Islet precursor cell (in vitro differentiated cells): ENCODE measurements at regions not wholly inside any gene's neighbourhood (a gene's known extent, or its start where the extent isn't known, plus 50 kb on each side); places are given as distances from the start of the nearest gene placed in this dataset.
A peak's percentile ranks its signal among the peaks of the same experiment; 100 is the strongest.
"Not testable (repeated sequence)": the region's sequence is repeated elsewhere in the genome, so short reads cannot be mapped to it uniquely, and the experiment has no call there.

ENCODE experiments used
- DNase-seq: peaks from one replicate; pipeline ENCODE4 v3.0.0-alpha.2; 2018

GRCh38 chr5:97234380-97234779, 51.3 kb upstream of the RIOK2 start:
- DNase-seq: not testable (repeated sequence)

- DNase-seq: no peak
Measured at GRCh38 chr5:97242341-97242740, 59.3 kb upstream of the RIOK2 start.

- no peak for DNase-seq
Measured at GRCh38 chr5:97243353-97243752, 60.3 kb upstream of the RIOK2 start.

GRCh38 chr5:97245386-97245785, 62.3 kb upstream of the RIOK2 start:
- no peak for DNase-seq

- no peak for DNase-seq
Measured at GRCh38 chr5:97250113-97250512, 67.1 kb upstream of the RIOK2 start.

- DNase-seq: no peak
Measured at GRCh38 chr5:97266076-97266475, 83.0 kb upstream of the RIOK2 start.

- DNase-seq: no peak
Measured at GRCh38 chr5:97266576-97266975, 83.5 kb upstream of the RIOK2 start.

- DNase-seq: no peak
Measured at GRCh38 chr5:97267767-97268166, 84.7 kb upstream of the RIOK2 start.

GRCh38 chr5:97276474-97277120, 93.5 kb upstream of the RIOK2 start:
- no peak for DNase-seq

GRCh38 chr5:97281257-97281656, 98.2 kb upstream of the RIOK2 start:
- DNase-seq: no peak

GRCh38 chr5:97297063-97297703, 114.1 kb upstream of the RIOK2 start:
- DNase-seq: peak; percentile 77

GRCh38 chr5:97297704-97298091, 114.7 kb upstream of the RIOK2 start:
- DNase-seq: no peak

GRCh38 chr5:97301181-97301580, 118.1 kb upstream of the RIOK2 start:
- not testable (repeated sequence) for DNase-seq

- DNase-seq: no peak
Measured at GRCh38 chr5:97338729-97339128, 155.7 kb upstream of the RIOK2 start.

GRCh38 chr5:97355775-97356174, 172.7 kb upstream of the RIOK2 start:
- DNase-seq: no peak

GRCh38 chr5:97363577-97363976, 180.5 kb upstream of the RIOK2 start:
- DNase-seq: no peak

GRCh38 chr5:97364731-97365130, 181.7 kb upstream of the RIOK2 start:
- no peak for DNase-seq

GRCh38 chr5:97365163-97365845, 182.3 kb upstream of the RIOK2 start:
- DNase-seq: no peak

GRCh38 chr5:97365918-97366317, 182.9 kb upstream of the RIOK2 start:
- DNase-seq: no peak

GRCh38 chr5:97375959-97376358, 192.9 kb upstream of the RIOK2 start:
- no peak for DNase-seq

GRCh38 chr5:97377582-97377981, 194.5 kb upstream of the RIOK2 start:
- no peak for DNase-seq

GRCh38 chr5:97383996-97384395, 200.9 kb upstream of the RIOK2 start:
- no peak for DNase-seq

GRCh38 chr5:97388794-97389193, 205.7 kb upstream of the RIOK2 start:
- DNase-seq: no peak

- no peak for DNase-seq
Measured at GRCh38 chr5:97400537-97400936, 217.5 kb upstream of the RIOK2 start.
